PC-3 (cell line): ENCODE measurements at regions not wholly inside any gene's neighbourhood (a gene's known extent, or its start where the extent isn't known, plus 50 kb on each side); places are given as distances from the start of the nearest gene placed in this dataset.

Experiments
- ATAC-seq: fragments of 200-7000 bp; cut with Tn5 transposase; 2 replicates; pipeline ENCODE4 v1.9.1; 2020; ENCODE audit warnings: mild to moderate bottlenecking, moderate library complexity
- BruUV-seq: library from RNA; stranded (reverse); fragments of 400-500 nt; replicated peaks from 2 replicates; lab custom pipeline; 2021; lab: Mats Ljungman, UMichigan
- CTCF ChIA-PET: fragments of 300-600 bp; sonication (Branson Sonifier 250); formaldehyde crosslinking; loops from one replicate; lab custom pipeline; 2022; ENCODE audit warnings: antibody characterized with exemption; lab: Charles Lee
- POLR2A ChIA-PET: fragments of 300-600 bp; sonication (Branson Sonifier 250); formaldehyde crosslinking; loops from one replicate; lab custom pipeline; 2022; ENCODE audit warnings: antibody characterized with exemption; ENCODE audit not compliant: unreplicated experiment; lab: Charles Lee
- DNase-seq: peaks from one replicate; pipeline ENCODE4 v3.0.0-alpha.2; 2015
- H2AFZ ChIP-seq: fragments of 300-600 bp; sonication (generic); 2 replicates; pipeline ENCODE4 v1.6.0; 2016; ENCODE audit warnings: antibody characterized with exemption, low read length
- H3F3A ChIP-seq: fragments of 300-600 bp; sonication (generic); one replicate; pipeline ENCODE4 v1.6.0; 2017; ENCODE audit warnings: antibody characterized with exemption, low read length, control low read depth, mild to moderate bottlenecking; ENCODE audit not compliant: unreplicated experiment
- H3K27ac ChIP-seq: fragments of 300-600 bp; sonication (generic); 2 replicates; pipeline ENCODE4 v1.5.1; 2016; ENCODE audit warnings: mild to moderate bottlenecking, low read length
- H3K27me3 ChIP-seq: fragments of 300-600 bp; sonication (generic); 2 replicates; pipeline ENCODE4 v1.6.1; 2016; ENCODE audit warnings: low read length, mixed read lengths
- H3K36me3 ChIP-seq: fragments of 300-600 bp; sonication (generic); 2 replicates; pipeline ENCODE4 v1.6.1; 2016; ENCODE audit warnings: low read depth, mixed run types, low read length, mixed read lengths
- H3K4me1 ChIP-seq: fragments of 300-600 bp; sonication (generic); 2 replicates; pipeline ENCODE4 v1.5.1; 2016; ENCODE audit warnings: low read length; ENCODE audit not compliant: insufficient read depth
- H3K4me2 ChIP-seq: fragments of 300-600 bp; sonication (generic); 2 replicates; pipeline ENCODE4 v1.6.0; 2016; ENCODE audit warnings: low read length
- H3K4me3 ChIP-seq: fragments of 300-600 bp; sonication (generic); 2 replicates; pipeline ENCODE4 v1.5.1; 2016; ENCODE audit warnings: mild to moderate bottlenecking, low read length, mixed read lengths
- H3K79me2 ChIP-seq: fragments of 300-600 bp; sonication (generic); 2 replicates; pipeline ENCODE4 v1.6.1; 2017; ENCODE audit warnings: low read length, mixed read lengths
- H3K9ac ChIP-seq: fragments of 300-600 bp; sonication (generic); 2 replicates; pipeline ENCODE4 v1.6.0; 2016; ENCODE audit warnings: mild to moderate bottlenecking, low read length
- H3K9me2 ChIP-seq: fragments of 300-600 bp; sonication (generic); replicated peaks from 2 replicates; pipeline ENCODE4 v1.6.1; 2016; ENCODE audit warnings: mixed run types, low read length, mixed read lengths
- H3K9me3 ChIP-seq: fragments of 300-600 bp; sonication (generic); 2 replicates; pipeline ENCODE4 v1.6.1; 2016; ENCODE audit warnings: low read length, mixed read lengths
- H4K20me1 ChIP-seq: fragments of 300-600 bp; sonication (generic); 2 replicates; pipeline ENCODE4 v1.6.1; 2016; ENCODE audit warnings: low read length, mixed read lengths
- EZH2 ChIP-seq: fragments of 300-600 bp; sonication (generic); IDR thresholded peaks from one replicate; pipeline ENCODE4 v1.6.1; 2017; ENCODE audit warnings: antibody characterized with exemption, mild to moderate bottlenecking, low read length; ENCODE audit not compliant: unreplicated experiment
- EZH2phosphoT487 ChIP-seq: fragments of 300-600 bp; sonication (generic); IDR thresholded peaks from 2 replicates; pipeline ENCODE4 v1.6.1; 2018; ENCODE audit warnings: mild to moderate bottlenecking, antibody characterized with exemption, low read length, borderline replicate concordance
- intact Hi-C: fragments of 100-400 bp; cut with micrococcal nuclease; formaldehyde crosslinking; loops from 2 replicates; pipeline ENCODE4 v1.9.0; 2023
- TF ChIP-seq, protein P1 (sequence below): fragments of 300-600 bp; sonication (generic); conservative IDR thresholded peaks from 2 replicates; pipeline ENCODE4 v1.5.1; 2017; ENCODE audit warnings: antibody characterized with exemption, low read depth, mild to moderate bottlenecking, low read length

DNA sequence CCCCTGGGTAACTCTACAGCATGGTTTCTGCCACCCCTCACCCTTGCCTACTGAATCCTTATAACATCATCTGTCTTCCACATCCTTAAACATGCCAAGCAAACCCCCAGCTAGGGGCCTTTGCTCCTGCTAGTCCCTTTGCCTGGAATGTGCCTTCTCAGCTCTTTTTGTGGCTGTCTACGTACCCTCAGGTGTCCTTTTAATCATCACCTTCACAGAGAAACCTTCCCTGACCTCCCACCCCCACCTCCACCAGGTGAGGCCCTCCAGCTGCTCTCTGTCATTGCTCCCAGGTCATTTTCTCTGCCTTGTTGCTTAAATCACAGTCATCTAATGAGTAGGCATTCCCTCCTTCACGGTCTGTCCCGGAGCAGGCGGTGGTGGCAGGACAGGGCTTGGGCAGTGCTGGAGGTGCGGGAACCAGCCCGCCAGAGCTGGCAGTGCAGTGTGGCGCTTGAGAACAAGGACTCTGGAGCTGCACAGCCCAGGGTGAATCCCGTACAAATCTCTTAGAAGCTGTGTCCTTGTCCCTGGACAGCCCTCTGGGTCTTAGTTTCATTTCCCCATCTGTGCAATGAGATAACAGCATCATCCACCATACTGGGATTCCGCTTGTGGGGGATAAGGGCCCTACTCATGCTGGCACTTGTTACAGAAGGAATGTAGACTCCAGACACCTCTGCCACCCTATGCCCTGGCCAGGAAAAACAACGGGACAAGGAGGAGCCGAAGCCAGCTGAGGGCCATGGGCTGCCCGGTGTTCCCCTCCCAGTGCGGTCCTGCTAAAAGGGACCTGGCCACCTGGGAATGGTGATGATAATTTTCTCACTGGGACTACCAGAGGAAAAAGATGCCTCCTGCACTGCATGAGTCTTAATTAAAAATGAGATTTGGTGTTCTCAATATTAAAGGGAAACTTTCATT is 52.1 kb upstream of the IQSEC1 start:
- no peak overlapping the region for H2AFZ ChIP-seq
- no peak for DNase-seq
- no peak overlapping the region for H3K27ac ChIP-seq
- ChIA-PET POLR2A (no interaction called here), CTCF (no interaction called here)
- intact Hi-C loops = no loop called here
- H3K9ac ChIP-seq = no peak overlapping the region
- ATAC-seq = no peak
- peaks cover 7% of the 10 kb centered on the region; the same call in 1 of the 2 replicates for H3K36me3 ChIP-seq
- H3K4me1 ChIP-seq = no peaks in the 10 kb centered on the region
- H3K9me3 ChIP-seq = no peaks in the 10 kb centered on the region
- H3K9me2 ChIP-seq = no peaks in the 10 kb centered on the region
- TF ChIP-seq EZH2phosphoT487 = no peak
- H3K27me3 ChIP-seq = no peaks in the 10 kb centered on the region
- H3K79me2 ChIP-seq = no peaks in the 10 kb centered on the region
- no peak overlapping the region for H3K4me2 ChIP-seq
- H4K20me1 ChIP-seq = no peaks in the 10 kb centered on the region
- no peak overlapping the region for H3K4me3 ChIP-seq
- no peaks in the 10 kb centered on the region for H3F3A ChIP-seq
- BruUV-seq = no TSS peak

DNA sequence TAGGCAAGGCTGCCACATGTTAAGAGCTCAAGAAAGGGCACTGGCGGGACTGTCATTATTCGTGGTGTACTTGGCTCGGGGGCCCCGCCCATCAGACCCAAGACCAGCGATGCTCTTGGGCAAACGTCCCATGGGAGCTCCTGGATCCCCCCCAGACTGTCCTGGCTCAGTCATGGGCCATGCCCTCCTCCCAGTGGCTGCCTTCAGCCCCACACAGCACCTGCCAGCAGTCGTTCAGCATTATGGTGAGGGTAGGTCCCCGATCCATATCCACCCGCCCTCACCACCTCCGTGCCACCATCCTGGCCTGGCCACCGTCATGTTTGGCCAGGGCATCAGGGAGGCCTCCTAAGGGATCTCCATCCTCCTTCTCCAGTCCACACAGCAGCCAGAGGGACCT is 51.4 kb upstream of the IQSEC1 start:
- POLR2A ChIA-PET = no interaction called here
- Histone ChIP-seq H3F3A (no peaks in the 10 kb centered on the region), H3K4me3 (no peak overlapping the region), H3K27ac (no peak overlapping the region), H3K27me3 (no peaks in the 10 kb centered on the region), H3K9me2 (no peaks in the 10 kb centered on the region), H4K20me1 (no peaks in the 10 kb centered on the region), H3K4me1 (no peaks in the 10 kb centered on the region), H3K9me3 (no peaks in the 10 kb centered on the region), H2AFZ (no peak overlapping the region), H3K36me3 (peaks cover 7% of the 10 kb centered on the region; the same call in 1 of the 2 replicates), H3K4me2 (no peak overlapping the region), H3K9ac (no peak overlapping the region), H3K79me2 (no peaks in the 10 kb centered on the region)
- BruUV-seq = no TSS peak
- intact Hi-C loops = no loop called here
- TF ChIP-seq EZH2phosphoT487 (no peak), EZH2 (no peak)
- TF ChIP-seq, protein P1, sequence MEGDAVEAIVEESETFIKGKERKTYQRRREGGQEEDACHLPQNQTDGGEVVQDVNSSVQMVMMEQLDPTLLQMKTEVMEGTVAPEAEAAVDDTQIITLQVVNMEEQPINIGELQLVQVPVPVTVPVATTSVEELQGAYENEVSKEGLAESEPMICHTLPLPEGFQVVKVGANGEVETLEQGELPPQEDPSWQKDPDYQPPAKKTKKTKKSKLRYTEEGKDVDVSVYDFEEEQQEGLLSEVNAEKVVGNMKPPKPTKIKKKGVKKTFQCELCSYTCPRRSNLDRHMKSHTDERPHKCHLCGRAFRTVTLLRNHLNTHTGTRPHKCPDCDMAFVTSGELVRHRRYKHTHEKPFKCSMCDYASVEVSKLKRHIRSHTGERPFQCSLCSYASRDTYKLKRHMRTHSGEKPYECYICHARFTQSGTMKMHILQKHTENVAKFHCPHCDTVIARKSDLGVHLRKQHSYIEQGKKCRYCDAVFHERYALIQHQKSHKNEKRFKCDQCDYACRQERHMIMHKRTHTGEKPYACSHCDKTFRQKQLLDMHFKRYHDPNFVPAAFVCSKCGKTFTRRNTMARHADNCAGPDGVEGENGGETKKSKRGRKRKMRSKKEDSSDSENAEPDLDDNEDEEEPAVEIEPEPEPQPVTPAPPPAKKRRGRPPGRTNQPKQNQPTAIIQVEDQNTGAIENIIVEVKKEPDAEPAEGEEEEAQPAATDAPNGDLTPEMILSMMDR = no peak
- CTCF ChIA-PET = no interaction called here
- ATAC-seq = no peak
- DNase-seq = no peak

DNA sequence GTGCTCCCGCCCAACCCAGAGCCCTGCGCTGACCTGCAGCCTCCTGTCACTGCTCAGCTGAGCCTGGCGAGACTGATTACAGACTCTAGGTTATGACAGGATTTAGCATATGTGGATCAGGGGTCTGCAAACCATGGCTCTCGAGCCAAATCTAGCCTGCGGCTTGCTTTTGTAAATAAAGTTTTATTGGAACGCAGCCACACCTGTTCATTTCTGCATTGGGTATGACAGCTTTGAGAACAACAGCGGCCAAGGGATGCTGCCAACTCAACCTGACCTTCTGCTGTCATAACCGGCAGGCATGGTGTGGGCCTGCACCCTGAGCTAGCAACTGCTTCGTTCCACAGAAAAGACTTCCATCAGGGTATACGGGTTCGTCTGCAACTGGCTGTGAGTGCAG is 50.5 kb upstream of the IQSEC1 start:
- Histone ChIP-seq H3K27me3 (no peaks in the 10 kb centered on the region), H3K9me3 (no peaks in the 10 kb centered on the region), H4K20me1 (no peaks in the 10 kb centered on the region), H3K36me3 (peaks cover 7% of the 10 kb centered on the region; the same call in 1 of the 2 replicates), H3K4me2 (no peak overlapping the region), H3K79me2 (no peaks in the 10 kb centered on the region), H3K9ac (no peak overlapping the region), H3K4me3 (no peak overlapping the region), H3F3A (no peaks in the 10 kb centered on the region), H3K27ac (no peak overlapping the region), H3K4me1 (no peaks in the 10 kb centered on the region), H2AFZ (no peak overlapping the region), H3K9me2 (no peaks in the 10 kb centered on the region)
- intact Hi-C loops = no loop called here
- CTCF ChIA-PET = no interaction called here
- no peak for ATAC-seq
- no peak for DNase-seq
- TF ChIP-seq EZH2 (no peak), EZH2phosphoT487 (no peak)
- TF ChIP-seq, protein P1 = no peak
- POLR2A ChIA-PET = no interaction called here
- no TSS peak for BruUV-seq
